ENCODE measurements at regions not wholly inside any gene's neighbourhood (a gene's known extent, or its start where the extent isn't known, plus 50 kb on each side); places are given as distances from the start of the nearest gene placed in this dataset.

DNA sequence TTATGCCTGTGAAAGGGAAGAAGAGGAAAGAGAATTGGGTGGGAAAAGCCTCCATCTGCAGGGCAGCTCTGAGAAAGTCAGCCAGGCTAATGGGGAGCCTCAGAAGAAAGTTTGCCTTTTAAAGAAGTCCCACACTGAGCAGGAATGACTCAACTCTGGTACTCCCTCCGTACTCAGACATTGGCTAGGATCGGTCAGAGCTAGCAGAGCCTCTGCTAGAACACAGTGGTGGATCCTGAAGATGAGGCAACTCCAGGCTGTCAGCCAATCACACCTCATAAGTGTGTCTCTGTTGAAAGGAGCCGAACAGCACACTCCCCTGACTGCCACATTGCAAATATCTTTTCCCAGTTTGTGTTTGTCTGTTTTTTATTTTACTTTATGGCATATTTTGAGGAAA, 96.9 kb downstream of the HNRNPLL start:
- TF ChIP-seq CTCF (IDR thresholded peaks at IDR 0.05; ENCODE audit: insufficient read depth, low read length), result no peak
- TF ChIP-seq REST (IDR thresholded peaks at IDR 0.05; ENCODE audit: insufficient replicate concordance, low read depth), result no peak
